ENCODE measurements at regions not wholly inside any gene's neighbourhood (a gene's known extent, or its start where the extent isn't known, plus 50 kb on each side); places are given as distances from the start of the nearest gene placed in this dataset.
"Not testable (repeated sequence)": the region's sequence is repeated elsewhere in the genome, so short reads cannot be mapped to it uniquely, and the experiment has no call there.

- H3K4me2 ChIP-seq (ENCODE audit: low read length), result no peak overlapping the region
Measured at GRCh38 chr4:38416450-38417014, 247.5 kb upstream of the KLF3 start.

GRCh38 chr4:38420254-38420653 is 243.7 kb upstream of the KLF3 start:
- not testable (repeated sequence) for H3F3A ChIP-seq (ENCODE audit: insufficient read depth, low read length, poor library complexity, severe bottlenecking); H3K36me3 ChIP-seq (ENCODE audit: insufficient read depth, low read length); H3K4me3 ChIP-seq (ENCODE audit: low read length); H3K27me3 ChIP-seq (ENCODE audit: insufficient read depth, low read depth, low read length); H3K27ac ChIP-seq (ENCODE audit: low read length); H3K4me2 ChIP-seq (ENCODE audit: low read length); H2AFZ ChIP-seq (ENCODE audit: low read depth, low read length); H3K9ac ChIP-seq (ENCODE audit: low read length); H3K79me2 ChIP-seq (replicated peaks; ENCODE audit: insufficient read depth, low read length); H3K9me3 ChIP-seq (ENCODE audit: low read length); H3K9me2 ChIP-seq (ENCODE audit: insufficient read depth, low read length); H4K20me1 ChIP-seq (ENCODE audit: insufficient read depth)

More at GRCh38 chr4:38416450-38417014, 247.5 kb upstream of the KLF3 start:
- no peak overlapping the region for H3K9ac ChIP-seq (ENCODE audit: low read length)
- no peaks in the 10 kb centered on the region for H3K27me3 ChIP-seq (ENCODE audit: insufficient read depth, low read depth, low read length)
- H4K20me1 ChIP-seq (ENCODE audit: insufficient read depth), result no peaks in the 10 kb centered on the region
- no peaks in the 10 kb centered on the region for H3K9me3 ChIP-seq (ENCODE audit: low read length)
- no peak overlapping the region for H2AFZ ChIP-seq (ENCODE audit: low read depth, low read length)
- no peak for TF ChIP-seq REST (IDR thresholded peaks at IDR 0.05; ENCODE audit: borderline replicate concordance)
- TF ChIP-seq SMC3 (conservative IDR thresholded peaks at IDR 0.05; ENCODE audit: poor library complexity), result no peak
- no peak for TF ChIP-seq POLR2AphosphoS5 (IDR thresholded peaks at IDR 0.05)
- no peak for TF ChIP-seq EP300 (conservative IDR thresholded peaks at IDR 0.05; ENCODE audit: poor library complexity, severe bottlenecking)
- TF ChIP-seq EZH2 (IDR thresholded peaks at IDR 0.05; ENCODE audit: borderline replicate concordance, insufficient read depth, low read length, poor library complexity, severe bottlenecking), result no peak
- TF ChIP-seq TAF1 (IDR thresholded peaks at IDR 0.05; ENCODE audit: low read depth), result no peak
- TF ChIP-seq CTCF (IDR thresholded peaks at IDR 0.05; ENCODE audit: poor library complexity, severe bottlenecking), result no peak
- no peak for TF ChIP-seq RAD21 (conservative IDR thresholded peaks at IDR 0.05)
- no peak for TF ChIP-seq MXI1 (conservative IDR thresholded peaks at IDR 0.05; ENCODE audit: poor library complexity, severe bottlenecking)
- no peaks in the 10 kb centered on the region for H3F3A ChIP-seq (ENCODE audit: insufficient read depth, low read length, poor library complexity, severe bottlenecking)
- no peaks in the 10 kb centered on the region for H3K79me2 ChIP-seq (replicated peaks; ENCODE audit: insufficient read depth, low read length)
- H3K4me3 ChIP-seq (ENCODE audit: low read length), result no peak overlapping the region
- no peak overlapping the region for H3K27ac ChIP-seq (ENCODE audit: low read length)
- H3K36me3 ChIP-seq (ENCODE audit: insufficient read depth, low read length), result no peaks in the 10 kb centered on the region
- no peaks in the 10 kb centered on the region for H3K9me2 ChIP-seq (ENCODE audit: insufficient read depth, low read length)

GRCh38 chr4:38422850-38423249 is 241.1 kb upstream of the KLF3 start:
- Histone ChIP-seq H2AFZ (ENCODE audit: low read depth, low read length) (no peak overlapping the region), H4K20me1 (ENCODE audit: insufficient read depth) (no peaks in the 10 kb centered on the region)

More at GRCh38 chr4:38422850-38423249, 241.1 kb upstream of the KLF3 start:
- no peak for TF ChIP-seq EP300 (conservative IDR thresholded peaks at IDR 0.05; ENCODE audit: poor library complexity, severe bottlenecking)
- no peak for TF ChIP-seq CTCF (IDR thresholded peaks at IDR 0.05; ENCODE audit: poor library complexity, severe bottlenecking)
- no peak for TF ChIP-seq SMC3 (conservative IDR thresholded peaks at IDR 0.05; ENCODE audit: poor library complexity)
- TF ChIP-seq TAF1 (IDR thresholded peaks at IDR 0.05; ENCODE audit: low read depth), result no peak
- TF ChIP-seq POLR2AphosphoS5 (IDR thresholded peaks at IDR 0.05), result no peak
- TF ChIP-seq RAD21 (conservative IDR thresholded peaks at IDR 0.05), result no peak
- no peak for TF ChIP-seq REST (IDR thresholded peaks at IDR 0.05; ENCODE audit: borderline replicate concordance)
- no peak for TF ChIP-seq EZH2 (IDR thresholded peaks at IDR 0.05; ENCODE audit: borderline replicate concordance, insufficient read depth, low read length, poor library complexity, severe bottlenecking)
- no peaks in the 10 kb centered on the region for H3K27me3 ChIP-seq (ENCODE audit: insufficient read depth, low read depth, low read length)
- no peaks in the 10 kb centered on the region for H3F3A ChIP-seq (ENCODE audit: insufficient read depth, low read length, poor library complexity, severe bottlenecking)
- H3K4me2 ChIP-seq (ENCODE audit: low read length), result no peak overlapping the region
- H3K36me3 ChIP-seq (ENCODE audit: insufficient read depth, low read length), result no peaks in the 10 kb centered on the region
- no peaks in the 10 kb centered on the region for H3K79me2 ChIP-seq (replicated peaks; ENCODE audit: insufficient read depth, low read length)
- H3K9ac ChIP-seq (ENCODE audit: low read length), result no peak overlapping the region
- no peak overlapping the region for H3K27ac ChIP-seq (ENCODE audit: low read length)
- no peaks in the 10 kb centered on the region for H3K9me2 ChIP-seq (ENCODE audit: insufficient read depth, low read length)
- no peak overlapping the region for H3K4me3 ChIP-seq (ENCODE audit: low read length)
- no peaks in the 10 kb centered on the region for H3K9me3 ChIP-seq (ENCODE audit: low read length)
